GM18951 (cell line): ENCODE measurements at regions not wholly inside any gene's neighbourhood (a gene's known extent, or its start where the extent isn't known, plus 50 kb on each side); places are given as distances from the start of the nearest gene placed in this dataset.

Source experiments
- POLR2A ChIP-seq: IDR thresholded peaks from 4 replicates; pipeline ENCODE4 v1.6.1; 2011; ENCODE audit warnings: mild to moderate bottlenecking; ENCODE audit not compliant: insufficient read length, insufficient read depth; ENCODE audit errors: extremely low read depth
- in situ Hi-C: fragments of 300-500 bp; cut with MboI; formaldehyde crosslinking; loops from one replicate; pipeline ENCODE4 v1.12.0; 2022; ENCODE audit warnings: low sequenced_read_pairs, mixed read lengths, inconsistent platforms; ENCODE audit not compliant: unreplicated experiment

DNA sequence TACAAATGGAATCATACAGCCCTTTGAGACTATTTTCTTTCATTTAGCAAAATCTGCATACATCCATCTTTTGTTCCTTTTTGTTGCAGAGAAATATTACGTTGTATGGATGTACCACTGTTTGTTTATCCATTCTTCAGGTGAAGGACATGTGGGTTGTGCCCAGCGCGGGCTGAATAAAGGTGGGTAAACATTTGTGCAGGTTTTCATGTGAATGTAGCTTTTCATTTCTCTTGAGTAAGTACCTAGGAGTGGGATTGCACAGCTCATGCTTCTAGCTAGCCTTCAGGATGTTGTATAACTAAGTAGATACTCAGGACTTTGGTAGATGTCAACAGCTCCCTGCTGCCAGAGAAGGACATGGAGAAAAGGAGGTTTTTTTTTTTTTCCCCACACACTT is 50.6 kb upstream of the SPRED2 start:
- in situ Hi-C loops, result no loop called here
- no peak for TF ChIP-seq POLR2A
